ENCODE measurements at regions not wholly inside any gene's neighbourhood (a gene's known extent, or its start where the extent isn't known, plus 50 kb on each side); places are given as distances from the start of the nearest gene placed in this dataset.

- TF ChIP-seq ATF3 (IDR thresholded peaks at IDR 0.05; ENCODE audit: borderline replicate concordance, extremely low read depth, low read depth, low read length), result no peak
These were observed 82.2 kb upstream of the GUCA2B start (continued) for GRCh38 chr1:42070996-42071395.

DNA sequence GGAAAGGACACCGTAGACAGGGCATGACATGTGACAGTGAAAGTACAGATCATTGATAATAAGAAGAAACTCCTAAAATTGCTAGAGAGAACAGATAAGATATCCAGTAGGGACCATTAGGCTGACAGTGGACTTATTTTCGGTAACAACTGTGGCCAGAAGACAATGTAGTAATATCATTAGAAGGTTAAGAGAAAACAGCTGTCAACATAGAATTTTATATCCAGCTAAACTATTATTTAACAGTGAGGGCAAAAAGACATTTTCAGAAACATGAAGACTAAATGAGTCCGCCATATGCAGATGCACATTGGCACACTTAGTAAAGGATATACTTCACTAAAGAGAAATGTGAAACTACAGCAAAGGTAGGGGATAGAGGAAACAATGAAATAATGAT lies 95.4 kb upstream of the GUCA2B start:
- H3K9ac ChIP-seq (ENCODE audit: control insufficient read depth, insufficient read depth, low read length), result no peak overlapping the region
- FAIRE-seq (no peak), ATAC-seq (no peak), DNase-seq (ENCODE audit: low read depth, low spot score) (no peak)
- no peak overlapping the region for H3K27ac ChIP-seq (ENCODE audit: control insufficient read depth, insufficient read depth)
- CTCF ChIA-PET, result no interaction called here
- 57% methylated on average over 3 of the region's 3 CpGs for WGBS (ENCODE audit: insufficient coverage, insufficient replicate concordance, low lambda C conversion rate, missing lambda C conversion rate)
- no peaks in the 10 kb centered on the region for H3K36me3 ChIP-seq (ENCODE audit: control insufficient read depth in 2 of 2, insufficient read depth in 2 of 2, low read length in 1 of 2)
- no TSS peak for BruUV-seq (replicated peaks)
- H3K9me3 ChIP-seq (replicated peaks; ENCODE audit: control insufficient read depth, insufficient read depth, low read length), result no peaks in the 10 kb centered on the region; the same call in 1 of the 3 replicates
- H3K4me1 ChIP-seq (ENCODE audit: control insufficient read depth, insufficient read depth, low read length), result no peaks in the 10 kb centered on the region
- POLR2A ChIA-PET, result no interaction called here
- RAD21 ChIA-PET (ENCODE audit: unreplicated experiment), result no interaction called here
- in situ Hi-C loops (cut with MboI) (no loop called here), intact Hi-C loops (cut with micrococcal nuclease; ENCODE audit: unreplicated experiment) (no loop called here)
- no peak overlapping the region for H2AFZ ChIP-seq (ENCODE audit: control insufficient read depth, low read depth, low read length)
- no peaks in the 10 kb centered on the region for H3K27me3 ChIP-seq (replicated peaks in 1 of 2; ENCODE audit: control insufficient read depth in 2 of 2, insufficient read depth in 2 of 2, low read length in 1 of 2)
- TF ChIP-seq MAX (IDR thresholded peaks at IDR 0.05; ENCODE audit: low read depth, low read length) (no peak), PAX8 (IDR thresholded peaks at IDR 0.05) (no peak), NBN (IDR thresholded peaks at IDR 0.05) (no peak)
- H4K20me1 ChIP-seq (ENCODE audit: control insufficient read depth, insufficient read depth), result no peaks in the 10 kb centered on the region
- H3K79me2 ChIP-seq (ENCODE audit: control insufficient read depth, insufficient read depth, low read length), result no peaks in the 10 kb centered on the region
- H3K4me2 ChIP-seq (ENCODE audit: control insufficient read depth, insufficient read depth), result no peak overlapping the region
- SMC1A ChIA-PET (ENCODE audit: uncharacterized antibody, unreplicated experiment), result no interaction called here
- no peak overlapping the region for H3K4me3 ChIP-seq

- FAIRE-seq, result no peak
- ChIA-PET RAD21 (ENCODE audit: unreplicated experiment) (no interaction called here), CTCF (interaction anchor here (0.7 to 1.0 kb wide), 3 partner anchors 9 to 155 kb away, joined by 3 read pairs; no protein-coding TSS in a partner anchor), POLR2A (no interaction called here), SMC1A (ENCODE audit: uncharacterized antibody, unreplicated experiment) (no interaction called here)
- Histone ChIP-seq H3K36me3 (ENCODE audit: control insufficient read depth in 2 of 2, insufficient read depth in 2 of 2, low read length in 1 of 2) (no peaks in the 10 kb centered on the region), H2AFZ (ENCODE audit: control insufficient read depth, low read depth, low read length) (no peak overlapping the region), H3K9ac (ENCODE audit: control insufficient read depth, insufficient read depth, low read length) (no peak overlapping the region), H3K4me2 (ENCODE audit: control insufficient read depth, insufficient read depth) (no peak overlapping the region), H4K20me1 (ENCODE audit: control insufficient read depth, insufficient read depth) (no peaks in the 10 kb centered on the region), H3K9me3 (replicated peaks; ENCODE audit: control insufficient read depth, insufficient read depth, low read length) (no peaks in the 10 kb centered on the region; the same call in 1 of the 3 replicates), H3K4me1 (ENCODE audit: control insufficient read depth, insufficient read depth, low read length) (no peaks in the 10 kb centered on the region), H3K27me3 (replicated peaks in 1 of 2; ENCODE audit: control insufficient read depth in 2 of 2, insufficient read depth in 2 of 2, low read length in 1 of 2) (no peaks in the 10 kb centered on the region), H3K4me3 (no peak overlapping the region), H3K27ac (ENCODE audit: control insufficient read depth, insufficient read depth) (no peak overlapping the region), H3K79me2 (ENCODE audit: control insufficient read depth, insufficient read depth, low read length) (no peaks in the 10 kb centered on the region)
- BruUV-seq (replicated peaks), result no TSS peak
- intact Hi-C loops (cut with micrococcal nuclease; ENCODE audit: unreplicated experiment), result no loop called here
- TF ChIP-seq, protein P1, sequence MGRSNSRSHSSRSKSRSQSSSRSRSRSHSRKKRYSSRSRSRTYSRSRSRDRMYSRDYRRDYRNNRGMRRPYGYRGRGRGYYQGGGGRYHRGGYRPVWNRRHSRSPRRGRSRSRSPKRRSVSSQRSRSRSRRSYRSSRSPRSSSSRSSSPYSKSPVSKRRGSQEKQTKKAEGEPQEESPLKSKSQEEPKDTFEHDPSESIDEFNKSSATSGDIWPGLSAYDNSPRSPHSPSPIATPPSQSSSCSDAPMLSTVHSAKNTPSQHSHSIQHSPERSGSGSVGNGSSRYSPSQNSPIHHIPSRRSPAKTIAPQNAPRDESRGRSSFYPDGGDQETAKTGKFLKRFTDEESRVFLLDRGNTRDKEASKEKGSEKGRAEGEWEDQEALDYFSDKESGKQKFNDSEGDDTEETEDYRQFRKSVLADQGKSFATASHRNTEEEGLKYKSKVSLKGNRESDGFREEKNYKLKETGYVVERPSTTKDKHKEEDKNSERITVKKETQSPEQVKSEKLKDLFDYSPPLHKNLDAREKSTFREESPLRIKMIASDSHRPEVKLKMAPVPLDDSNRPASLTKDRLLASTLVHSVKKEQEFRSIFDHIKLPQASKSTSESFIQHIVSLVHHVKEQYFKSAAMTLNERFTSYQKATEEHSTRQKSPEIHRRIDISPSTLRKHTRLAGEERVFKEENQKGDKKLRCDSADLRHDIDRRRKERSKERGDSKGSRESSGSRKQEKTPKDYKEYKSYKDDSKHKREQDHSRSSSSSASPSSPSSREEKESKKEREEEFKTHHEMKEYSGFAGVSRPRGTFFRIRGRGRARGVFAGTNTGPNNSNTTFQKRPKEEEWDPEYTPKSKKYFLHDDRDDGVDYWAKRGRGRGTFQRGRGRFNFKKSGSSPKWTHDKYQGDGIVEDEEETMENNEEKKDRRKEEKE (IDR thresholded peaks at IDR 0.05), result no peak
- TF ChIP-seq FOXK2 (IDR thresholded peaks at IDR 0.05) (no peak), RBBP5 (conservative IDR thresholded peaks at IDR 0.05) (no peak), PKNOX1 (IDR thresholded peaks at IDR 0.05) (no peak), BRCA1 (IDR thresholded peaks at IDR 0.05; ENCODE audit: low read depth, low read length) (no peak), ZNF384 (IDR thresholded peaks at IDR 0.05; ENCODE audit: borderline replicate concordance, low read depth, low read length) (no peak), SMARCA5 (IDR thresholded peaks at IDR 0.05) (no peak), SUPT20H (IDR thresholded peaks at IDR 0.05; ENCODE audit: borderline replicate concordance, control insufficient read depth, low read depth, low read length) (no peak)
- no peak for ATAC-seq
- no peak for DNase-seq (ENCODE audit: low read depth, low spot score)
- in situ Hi-C loops (cut with MboI), result no loop called here
These were observed 96.8 kb upstream of the GUCA2B start for GRCh38 chr1:42056460-42056859.

Data from GM12878 (cell line).